ENCODE measurements at regions not wholly inside any gene's neighbourhood (a gene's known extent, or its start where the extent isn't known, plus 50 kb on each side); places are given as distances from the start of the nearest gene placed in this dataset.

DNA sequence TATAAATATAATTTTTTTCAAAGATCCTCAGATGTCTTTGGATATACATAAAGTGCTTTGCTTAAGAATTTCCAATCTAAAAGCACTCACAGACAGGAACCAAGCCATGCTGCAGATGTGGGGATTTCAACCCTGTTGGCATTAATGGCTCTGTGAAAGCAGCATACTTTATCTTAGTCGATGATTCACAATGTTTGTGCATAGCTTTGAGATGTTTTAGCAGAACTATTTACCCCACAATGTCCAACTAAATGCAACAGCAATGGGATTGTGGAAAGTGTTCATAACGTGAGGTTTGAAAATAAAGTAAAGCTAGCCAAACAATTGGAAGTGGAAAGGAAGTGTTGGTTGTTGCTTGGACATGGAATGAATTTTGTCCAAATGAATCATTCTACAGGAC, 371.4 kb downstream of the SOX2 start:
- FAIRE-seq = no peak

DNA sequence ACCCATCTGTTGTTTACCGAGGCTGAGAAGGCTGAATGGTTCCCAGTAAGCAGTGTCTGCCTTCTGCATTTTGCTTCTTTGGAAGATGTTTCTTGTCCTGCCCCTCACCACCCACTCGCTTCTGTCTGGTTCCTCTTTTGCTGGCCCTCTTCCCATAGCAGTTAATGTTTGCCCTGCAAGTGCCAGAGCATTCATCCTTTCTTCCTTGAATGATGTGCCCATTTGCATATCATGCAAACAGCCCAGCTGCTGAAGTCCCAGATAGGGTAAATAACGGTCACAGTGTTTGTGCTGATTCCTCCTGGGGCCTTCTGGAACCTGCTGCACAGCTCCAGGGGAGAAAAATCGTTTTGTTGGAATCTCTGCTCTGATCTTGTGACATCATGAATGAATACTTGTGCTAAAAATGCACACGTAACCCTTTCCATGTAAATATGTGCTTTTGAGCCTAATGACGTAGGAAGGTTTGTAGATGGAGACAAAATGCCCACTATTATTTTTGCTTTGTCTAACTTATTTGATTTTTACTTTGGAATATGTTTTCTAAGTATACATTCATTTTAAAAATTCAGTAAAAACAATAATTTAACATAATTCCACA, 381.0 kb downstream of the SOX2 start:
- FAIRE-seq = no peak

DNA sequence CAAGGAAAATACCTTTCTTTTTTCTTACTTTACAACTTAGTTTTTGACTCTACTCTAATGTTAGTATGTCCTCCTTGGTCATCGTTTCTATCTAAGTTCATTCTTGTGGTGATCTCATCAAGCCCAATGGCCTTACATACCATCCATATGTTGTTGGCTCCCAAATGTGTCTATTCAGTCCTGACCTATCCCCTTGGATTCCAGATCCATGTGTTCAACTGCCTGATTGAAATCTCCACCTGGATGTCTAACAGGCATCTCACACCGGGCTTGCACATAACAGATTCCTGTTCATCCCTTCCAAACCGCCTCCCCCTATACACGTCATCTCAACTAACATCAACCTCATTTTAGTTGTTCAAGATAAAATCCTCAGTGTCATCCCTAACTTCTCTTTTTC, 382.6 kb downstream of the SOX2 start:
- FAIRE-seq = no peak

DNA sequence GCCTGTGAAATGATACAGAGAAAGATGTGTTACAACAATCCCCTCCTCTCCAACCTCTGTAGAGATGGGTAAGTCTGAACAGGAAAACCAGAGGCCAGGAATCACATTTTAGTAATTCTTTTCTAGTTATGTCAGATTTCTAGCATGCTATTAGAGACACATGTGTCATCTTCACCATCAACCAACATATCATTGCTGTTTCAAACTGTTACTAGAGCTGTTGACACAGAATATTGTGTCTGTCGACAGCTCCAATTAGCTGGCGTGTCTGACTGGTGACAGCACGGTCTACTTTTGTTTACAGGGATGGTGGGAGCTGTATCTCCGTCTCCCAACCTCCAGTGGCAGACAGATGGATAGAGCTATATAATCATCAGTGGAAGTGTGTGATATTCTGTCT, 393.2 kb downstream of the SOX2 start:
- FAIRE-seq = no peak

DNA sequence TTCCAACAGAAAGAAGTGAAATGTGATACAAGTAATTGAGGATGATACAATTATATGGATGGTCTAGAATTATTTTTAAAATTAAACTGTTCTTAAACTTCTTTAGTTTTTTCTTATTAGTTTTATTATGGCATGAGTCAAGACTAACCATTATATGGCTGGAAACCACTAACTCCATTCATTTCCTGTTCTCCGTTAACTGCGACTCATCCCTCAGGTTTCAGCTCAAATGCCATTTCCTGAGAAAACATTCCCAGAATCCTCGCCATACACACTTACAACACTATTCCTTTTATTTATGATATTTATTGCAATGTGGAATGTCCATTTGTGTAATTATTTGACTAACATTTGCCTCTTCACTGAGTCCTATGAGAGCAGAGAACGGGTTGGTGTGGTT, 394.1 kb downstream of the SOX2 start:
- no peak for FAIRE-seq

DNA sequence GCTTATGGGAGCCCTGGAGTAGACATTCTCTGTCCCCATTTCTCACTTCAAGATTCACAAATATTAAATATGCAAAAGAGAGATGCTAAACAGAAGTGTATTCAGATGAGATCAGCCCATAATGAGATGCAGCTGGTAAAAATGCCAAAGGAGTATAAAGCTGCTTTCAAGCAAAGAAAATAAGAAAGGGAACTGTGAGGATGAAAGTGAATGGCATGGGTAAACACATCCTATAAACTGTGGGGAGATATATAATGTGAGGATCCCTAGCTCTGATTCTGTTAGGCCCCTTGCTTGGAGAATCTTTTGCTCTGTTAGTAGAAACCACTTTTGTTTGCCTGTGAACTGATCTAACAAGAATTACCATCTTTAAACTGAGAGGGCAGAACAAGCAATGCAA, 396.6 kb downstream of the SOX2 start:
- no peak for FAIRE-seq

DNA sequence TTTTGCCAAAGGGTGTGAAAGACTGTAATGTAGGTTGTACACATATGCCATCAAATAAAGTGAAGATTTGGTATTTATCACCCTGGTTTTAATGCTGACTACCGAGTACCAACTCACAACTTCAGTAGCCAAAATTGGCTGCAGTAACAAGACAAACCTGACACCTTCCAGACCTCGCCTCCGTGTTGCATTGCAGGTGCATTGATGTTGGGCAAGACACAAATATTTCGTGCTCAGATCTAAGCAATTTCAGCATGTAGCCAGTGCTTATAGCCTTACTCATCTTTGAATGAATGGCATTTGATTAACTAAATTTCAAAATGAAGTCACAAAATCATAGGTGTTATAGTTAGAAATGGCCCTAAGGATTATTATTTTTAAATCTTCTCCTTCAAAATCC, 400.2 kb downstream of the SOX2 start:
- no peak for FAIRE-seq

DNA sequence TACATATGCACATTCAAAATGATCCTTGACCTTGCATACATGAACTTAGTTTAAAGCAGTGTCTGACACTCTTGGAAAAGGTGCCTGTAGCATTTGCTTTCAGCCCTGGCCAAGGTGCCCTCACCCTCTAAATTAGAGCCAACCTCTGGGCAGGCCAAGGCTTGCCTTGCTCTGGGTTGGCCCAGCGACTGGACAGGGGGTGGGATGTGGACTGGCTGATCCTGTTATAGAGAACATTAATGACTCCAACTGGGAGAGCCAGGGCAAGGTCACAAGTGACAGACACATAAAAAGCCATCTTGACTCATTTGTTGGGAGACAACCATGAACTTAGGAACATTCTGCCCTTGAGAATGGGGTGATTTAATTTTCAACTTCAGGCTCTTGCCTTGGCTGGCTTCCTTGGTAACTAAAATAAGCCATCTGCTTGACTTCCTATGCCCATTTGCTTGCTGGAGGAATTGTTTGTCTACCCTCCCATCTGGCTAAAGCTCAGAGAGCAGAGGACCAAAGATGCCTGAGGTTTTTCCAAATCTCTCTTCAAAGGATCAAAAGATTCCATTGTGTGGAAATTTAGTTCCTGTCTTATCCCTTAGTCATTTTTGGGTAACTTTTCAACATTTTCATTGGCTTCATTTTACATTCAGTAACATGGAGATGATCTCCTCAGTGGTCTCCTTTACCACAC, 403.7 kb downstream of the SOX2 start:
- no peak for FAIRE-seq

DNA sequence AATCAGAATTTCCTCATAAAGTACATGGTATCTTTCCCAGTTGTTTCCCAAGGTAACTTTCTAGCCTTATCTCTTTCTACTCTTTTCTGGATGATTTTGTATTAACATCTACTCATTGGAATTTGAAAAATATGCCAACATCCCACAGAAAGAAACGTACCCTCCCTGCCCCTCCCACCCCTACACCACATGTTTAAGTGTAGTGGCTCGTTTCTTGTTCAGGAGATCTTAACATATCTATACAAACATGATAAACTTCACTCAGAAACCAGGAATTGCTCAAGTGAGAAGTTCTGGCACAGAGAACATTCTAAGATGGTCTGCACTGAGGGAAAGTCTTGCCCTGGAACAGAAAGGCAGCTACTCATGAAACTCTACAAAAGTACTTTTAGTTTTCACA, 404.7 kb downstream of the SOX2 start:
- FAIRE-seq = no peak

DNA sequence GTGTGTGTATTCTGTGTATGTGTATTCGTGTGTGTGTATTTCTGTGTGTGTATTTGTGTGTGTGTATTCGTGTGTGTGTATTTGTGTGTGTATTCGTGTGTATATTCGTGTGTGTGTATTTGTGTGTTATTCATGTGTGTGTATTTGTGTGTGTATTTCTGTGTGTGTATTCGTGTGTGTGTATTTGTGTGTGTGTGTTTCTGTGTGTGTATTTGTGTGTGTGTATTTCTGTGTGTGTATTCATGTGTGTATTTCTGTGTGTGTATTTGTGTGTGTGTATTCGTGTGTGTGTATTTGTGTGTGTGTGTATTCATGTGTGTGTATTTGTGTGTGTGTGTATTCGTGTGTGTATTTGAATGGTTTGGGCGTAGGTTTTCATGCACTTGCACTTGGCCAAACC, 405.4 kb downstream of the SOX2 start:
- FAIRE-seq = peak; percentile 43

DNA sequence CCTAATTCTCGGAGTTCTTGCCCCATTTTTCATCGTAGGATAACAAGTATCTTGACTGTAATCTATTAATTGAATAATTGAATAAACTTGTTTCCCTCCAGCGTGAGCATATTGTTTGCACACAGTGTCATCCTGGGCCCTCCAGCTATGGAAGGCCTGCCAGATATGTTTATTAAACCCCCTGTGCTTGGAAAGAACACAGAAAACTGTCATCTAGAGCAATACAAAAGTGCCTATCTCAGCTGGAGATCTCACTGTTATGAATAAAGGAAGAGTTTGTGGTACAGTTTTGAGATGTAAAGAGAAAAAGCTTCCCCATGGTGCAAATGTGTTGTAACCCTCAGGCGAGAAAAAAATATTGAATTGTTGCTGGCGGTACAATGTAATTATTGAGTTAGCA, 405.9 kb downstream of the SOX2 start:
- FAIRE-seq = no peak

DNA sequence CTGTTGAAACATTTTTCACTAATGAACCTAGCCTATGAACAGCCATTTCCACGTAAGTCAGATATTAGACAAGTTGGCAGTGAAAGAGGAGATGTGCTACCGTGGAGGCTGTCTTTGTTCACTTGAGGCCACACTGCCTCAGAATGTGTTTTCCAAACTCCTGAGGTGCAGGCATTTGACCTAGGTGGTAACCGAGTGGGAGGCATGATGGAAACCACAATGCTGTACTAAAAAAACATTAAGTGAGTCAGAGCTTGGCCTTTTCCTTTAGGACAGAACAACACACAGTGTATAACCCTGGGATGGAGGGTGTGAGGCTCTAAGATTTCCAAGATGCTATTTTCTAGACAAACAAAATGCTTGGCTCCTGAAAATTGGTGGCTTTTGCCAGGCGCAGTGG, 406.3 kb downstream of the SOX2 start:
- FAIRE-seq = no peak

DNA sequence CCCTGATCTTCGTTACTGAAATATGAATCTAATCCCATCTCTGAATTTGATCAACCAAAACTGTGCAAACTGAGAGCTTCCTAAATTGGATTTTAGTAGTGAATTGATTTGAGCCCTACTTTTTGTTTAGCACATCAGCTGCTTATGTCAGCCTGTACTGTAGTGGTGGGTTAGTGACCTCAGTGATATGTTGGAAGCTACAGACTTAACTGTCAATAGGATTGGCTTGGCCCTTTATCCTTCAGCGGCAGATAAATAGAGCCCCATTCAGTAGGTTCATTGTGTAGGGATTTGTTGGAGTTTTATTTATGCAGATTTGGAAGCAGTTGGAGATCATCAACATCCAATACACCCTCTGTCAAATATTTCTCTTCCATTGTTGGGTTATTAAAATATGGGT, 409.7 kb downstream of the SOX2 start:
- no peak for FAIRE-seq

DNA sequence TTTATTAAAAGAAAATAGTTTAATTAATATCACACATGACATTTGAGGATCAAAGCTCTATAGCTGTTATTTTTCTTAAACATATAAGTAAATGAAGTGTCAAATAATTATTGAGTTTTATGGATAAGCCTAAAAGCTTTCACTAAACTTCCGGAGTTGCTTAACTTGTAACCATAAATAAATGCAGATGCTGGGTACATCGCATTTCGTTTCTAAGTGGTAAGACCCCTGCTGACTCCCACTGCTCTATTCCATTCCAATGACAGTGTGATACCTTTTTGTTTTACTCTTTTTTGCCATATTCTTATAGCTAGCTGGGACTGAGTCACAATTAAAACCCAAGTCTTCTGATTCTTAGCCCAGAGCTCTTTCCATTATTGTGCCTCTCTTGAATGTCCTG, 411.1 kb downstream of the SOX2 start:
- no peak for FAIRE-seq

DNA sequence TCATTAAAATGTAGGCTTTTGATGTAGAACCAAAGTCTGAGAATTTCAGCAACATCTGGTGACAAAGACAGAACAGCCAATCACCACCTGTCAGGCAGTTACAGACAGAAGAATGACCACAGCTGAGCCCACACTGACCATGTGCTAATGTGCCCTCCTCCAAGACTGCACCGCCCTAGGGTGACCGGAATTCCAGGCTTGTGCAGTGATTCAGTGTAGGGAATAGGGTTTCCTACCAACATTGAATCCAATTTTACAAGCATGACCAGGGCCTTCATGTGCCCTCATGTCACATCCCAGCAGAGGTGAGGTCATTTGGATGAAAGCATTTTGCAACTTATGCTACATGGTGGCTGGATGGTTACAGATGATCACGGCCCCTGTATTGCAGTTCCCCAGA, 412.5 kb downstream of the SOX2 start:
- FAIRE-seq = no peak

DNA sequence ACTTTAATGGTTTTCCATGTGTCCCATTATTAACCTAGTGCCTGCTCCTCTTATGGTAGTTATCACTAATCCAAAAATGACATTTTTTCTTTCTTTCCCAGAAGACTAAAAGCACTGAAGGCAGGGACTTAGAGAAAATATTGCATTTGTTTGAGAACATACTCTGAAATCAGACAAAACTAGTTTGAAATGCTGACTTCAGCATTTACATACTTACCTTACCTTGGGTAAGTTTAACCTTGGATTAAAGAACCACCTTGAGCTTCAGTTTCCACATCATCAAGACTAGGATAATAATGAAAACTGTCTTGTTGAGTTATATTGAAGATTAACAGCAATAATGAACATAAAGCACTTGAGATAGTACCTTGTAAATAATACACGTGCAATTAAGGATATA, 413.0 kb downstream of the SOX2 start:
- FAIRE-seq = no peak

DNA sequence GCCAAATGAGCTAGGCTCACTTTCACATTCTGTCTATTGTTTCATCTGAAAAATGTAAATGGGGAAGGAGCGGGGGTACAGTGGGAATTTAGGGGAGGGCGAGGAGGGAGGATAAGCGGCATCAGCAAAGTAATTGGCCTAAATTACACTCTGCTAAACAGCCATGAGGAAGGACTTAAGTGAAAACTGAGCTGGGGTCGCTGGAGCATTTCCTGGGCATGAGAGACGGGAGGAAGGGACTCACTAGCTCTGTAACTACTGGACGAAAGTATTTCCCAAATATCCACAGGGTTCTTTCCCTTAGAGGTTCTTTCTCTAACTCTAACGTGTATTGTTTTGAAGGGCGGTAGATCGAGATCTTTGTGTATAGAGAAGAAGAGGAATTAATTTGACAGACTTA, 418.0 kb downstream of the SOX2 start:
- FAIRE-seq = no peak

DNA sequence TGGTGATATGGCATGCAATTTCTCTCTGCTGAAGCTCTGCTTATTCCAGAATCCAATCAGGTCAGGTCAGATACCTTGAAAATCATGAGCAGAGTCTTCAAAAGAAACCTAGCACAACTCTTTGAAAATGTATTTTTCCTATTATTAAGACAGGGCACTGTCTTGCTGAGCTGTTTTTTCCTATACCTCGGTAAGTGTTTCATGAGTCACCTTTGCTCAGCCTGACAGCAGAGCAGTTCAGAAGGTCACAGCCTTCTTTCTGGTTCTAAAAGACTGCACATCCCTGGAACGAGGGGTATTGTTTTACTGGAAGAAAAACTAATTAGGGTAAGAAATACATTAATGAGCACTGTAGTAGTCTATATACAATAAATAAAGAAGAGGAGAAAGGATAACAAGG, 422.0 kb downstream of the SOX2 start:
- peak; percentile 24 for FAIRE-seq

DNA sequence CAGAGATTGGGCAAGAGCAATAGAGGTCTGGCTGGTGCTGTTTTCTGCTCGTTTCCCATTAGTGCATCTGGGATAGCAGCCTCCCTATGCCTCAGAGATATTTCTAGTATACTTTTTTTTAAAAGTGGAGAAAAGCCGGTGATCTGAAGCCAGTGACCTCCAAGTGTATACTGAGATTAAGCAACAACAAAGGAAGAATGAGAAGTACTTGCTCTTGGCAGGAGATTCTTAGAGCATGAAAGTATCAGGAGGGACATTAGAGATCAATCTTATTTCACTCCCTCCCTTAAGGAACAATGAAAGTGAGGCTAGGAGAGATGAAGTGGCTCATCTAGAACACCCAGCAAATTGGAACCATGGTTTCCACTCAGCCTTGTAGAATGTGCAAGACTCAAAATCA, 423.3 kb downstream of the SOX2 start:
- FAIRE-seq = no peak

DNA sequence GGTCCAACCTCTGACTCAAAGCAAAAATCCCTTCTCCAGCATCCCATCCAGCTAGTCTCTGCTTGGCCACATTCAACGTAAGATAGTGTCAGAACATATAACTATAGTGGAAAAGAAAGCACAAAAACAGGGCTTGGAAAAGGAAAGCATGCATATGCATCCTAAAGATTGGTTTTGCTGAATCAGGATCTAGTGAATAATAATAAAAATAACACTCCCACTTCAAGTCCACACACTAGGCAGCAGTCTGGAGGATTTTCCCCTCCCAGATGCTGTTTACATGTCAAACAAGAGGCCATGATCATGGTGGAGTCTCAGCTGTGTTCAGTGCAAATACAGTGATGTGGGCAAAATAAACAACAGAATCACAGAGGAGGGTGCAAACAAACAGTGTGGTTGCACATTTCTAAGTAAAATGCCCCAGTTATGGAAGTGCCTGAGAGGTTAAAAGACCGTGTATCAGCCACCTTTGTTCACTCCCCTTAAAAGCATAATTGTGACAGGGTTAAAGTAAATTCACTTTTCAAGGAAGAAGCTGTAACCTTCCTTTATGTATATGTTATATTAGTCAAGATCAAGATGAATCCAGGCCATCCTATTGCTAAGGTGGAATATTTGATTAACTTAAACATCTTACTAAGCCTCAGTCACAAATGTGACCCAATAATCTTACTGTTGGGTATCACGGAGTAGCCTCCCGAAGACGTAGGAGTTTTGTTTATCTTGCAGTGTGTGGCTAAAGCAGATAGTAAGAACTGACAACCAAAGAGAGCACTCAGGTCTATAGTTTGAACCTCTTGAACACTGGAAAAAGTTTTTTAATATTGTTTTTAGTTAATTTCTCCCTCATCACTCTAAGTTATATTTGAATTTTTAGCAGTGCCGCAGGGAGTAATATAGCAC, 424.5 kb downstream of the SOX2 start:
- FAIRE-seq = no peak

DNA sequence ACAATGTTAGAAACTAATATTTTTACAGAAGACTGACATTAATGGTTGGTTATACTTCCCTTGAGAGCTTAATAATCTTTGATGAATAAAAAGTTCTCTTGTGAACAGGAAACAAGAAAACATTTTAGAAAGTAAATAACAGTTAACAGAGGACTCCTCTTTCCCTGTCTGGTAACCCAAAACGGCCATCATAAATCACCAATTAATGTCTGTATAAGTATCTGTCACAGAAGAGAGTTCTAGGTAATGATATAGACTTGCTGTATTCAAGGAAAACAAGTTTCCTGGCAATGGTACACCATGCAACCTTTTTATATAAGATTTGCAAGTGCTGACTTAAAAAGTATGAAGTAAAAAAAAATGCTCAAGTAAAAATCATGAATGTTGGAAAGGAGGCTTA, 426.7 kb downstream of the SOX2 start:
- FAIRE-seq = no peak

DNA sequence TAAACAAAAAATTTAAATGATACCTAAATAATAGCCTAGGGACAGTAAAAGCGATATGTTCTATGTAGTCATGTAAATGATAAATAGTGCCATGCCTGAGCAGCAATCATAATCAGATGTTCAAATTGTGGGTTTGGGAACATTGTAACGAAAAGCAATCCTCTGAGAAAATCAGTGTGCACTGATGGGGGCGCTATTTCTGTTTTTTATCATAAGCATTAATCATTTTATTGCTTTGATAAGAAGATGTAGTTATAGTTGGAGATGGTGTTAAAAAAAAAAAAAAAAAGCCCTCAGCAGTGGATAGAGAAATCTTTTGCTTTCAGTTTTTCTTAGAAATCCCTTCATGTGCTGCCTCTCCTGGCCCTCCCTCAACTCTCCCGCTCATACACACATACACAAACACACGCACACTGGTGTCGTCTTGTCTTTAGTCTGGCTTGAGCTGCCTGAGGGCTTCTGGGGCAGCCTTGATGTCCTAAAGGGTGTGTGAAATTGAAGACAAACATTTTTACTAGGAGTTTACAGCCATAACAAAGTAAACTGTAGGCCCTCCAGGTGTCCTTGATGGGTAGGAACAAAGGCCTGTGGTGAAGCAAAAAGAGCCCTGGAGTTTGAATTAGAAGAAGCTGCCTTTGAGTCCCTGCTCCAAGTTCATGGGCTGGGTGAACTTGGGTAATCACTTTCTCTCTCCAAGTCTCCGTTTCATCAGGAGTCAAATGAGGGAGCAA, 428.1 kb downstream of the SOX2 start:
- FAIRE-seq = no peak

DNA sequence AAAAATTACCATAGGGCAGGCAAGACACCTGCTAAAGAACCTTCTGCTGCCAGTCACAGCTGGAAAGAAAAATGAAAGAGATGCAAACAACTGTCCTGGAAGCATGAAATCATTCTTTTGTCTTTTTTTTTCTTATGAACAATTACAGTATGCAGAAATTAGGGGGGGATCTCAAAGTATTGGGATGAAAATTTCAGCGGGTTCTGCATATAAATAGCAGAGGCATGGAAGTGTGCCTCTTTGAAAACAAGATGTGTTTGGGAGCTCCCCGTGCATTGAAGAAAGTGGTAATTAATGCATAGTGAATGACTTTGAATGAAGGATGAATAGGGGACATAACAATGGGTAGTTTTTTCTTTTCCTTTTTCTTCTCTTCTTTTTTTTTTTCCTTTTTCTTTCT, 431.2 kb downstream of the SOX2 start:
- no peak for FAIRE-seq

DNA sequence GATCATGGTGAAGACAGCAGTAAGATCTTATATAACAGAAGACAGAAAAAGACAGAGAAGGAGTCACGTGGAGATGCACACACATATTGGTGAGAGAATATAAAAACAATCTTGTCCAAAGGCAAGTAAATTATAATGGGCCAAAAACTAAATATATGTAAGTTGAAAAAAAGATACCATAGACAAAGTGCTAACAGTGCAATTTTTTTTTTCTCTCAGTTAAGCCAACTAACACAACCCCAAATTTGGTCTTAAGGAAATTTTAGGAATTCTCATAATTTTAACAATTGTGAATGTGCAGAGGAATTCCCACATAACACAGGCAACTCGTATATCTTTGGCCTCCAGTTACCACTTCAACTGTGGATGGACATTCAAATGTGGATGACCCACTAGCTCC, 432.2 kb downstream of the SOX2 start:
- FAIRE-seq = no peak
